DND-41 (cell line): ENCODE measurements at regions not wholly inside any gene's neighbourhood (a gene's known extent, or its start where the extent isn't known, plus 50 kb on each side); places are given as distances from the start of the nearest gene placed in this dataset.

Experiments
- CTCF ChIP-seq: IDR thresholded peaks from 2 replicates; pipeline ENCODE4 v1.5.1; 2012; ENCODE audit warnings: borderline replicate concordance, low read length, moderate library complexity, mild to moderate bottlenecking; ENCODE audit not compliant: poor library complexity, severe bottlenecking; ENCODE audit errors: extremely low read depth
- EZH2 ChIP-seq: IDR thresholded peaks from 3 replicates; pipeline ENCODE4 v1.6.1; 2012; ENCODE audit warnings: borderline replicate concordance, low read depth, mild to moderate bottlenecking, moderate library complexity, low read length, inconsistent platforms; ENCODE audit not compliant: severe bottlenecking

- TF ChIP-seq CTCF (no peak), EZH2 (no peak)
Measured at GRCh38 chr20:11190741-11191140, 516.9 kb upstream of the JAG1 start.
